CD4-positive, alpha-beta T cell treated with Interleukin-6 at 100 ng/mL for 8 hours (primary cell): ENCODE measurements at regions not wholly inside any gene's neighbourhood (a gene's known extent, or its start where the extent isn't known, plus 50 kb on each side); places are given as distances from the start of the nearest gene placed in this dataset.
"Not testable (repeated sequence)": the region's sequence is repeated elsewhere in the genome, so short reads cannot be mapped to it uniquely, and the experiment has no call there.

Experiments
- DNase-seq: peaks from one replicate; pipeline ENCODE4 v3.0.0-alpha.2; 2020; ENCODE audit warnings: mixed read lengths, low spot score

DNA sequence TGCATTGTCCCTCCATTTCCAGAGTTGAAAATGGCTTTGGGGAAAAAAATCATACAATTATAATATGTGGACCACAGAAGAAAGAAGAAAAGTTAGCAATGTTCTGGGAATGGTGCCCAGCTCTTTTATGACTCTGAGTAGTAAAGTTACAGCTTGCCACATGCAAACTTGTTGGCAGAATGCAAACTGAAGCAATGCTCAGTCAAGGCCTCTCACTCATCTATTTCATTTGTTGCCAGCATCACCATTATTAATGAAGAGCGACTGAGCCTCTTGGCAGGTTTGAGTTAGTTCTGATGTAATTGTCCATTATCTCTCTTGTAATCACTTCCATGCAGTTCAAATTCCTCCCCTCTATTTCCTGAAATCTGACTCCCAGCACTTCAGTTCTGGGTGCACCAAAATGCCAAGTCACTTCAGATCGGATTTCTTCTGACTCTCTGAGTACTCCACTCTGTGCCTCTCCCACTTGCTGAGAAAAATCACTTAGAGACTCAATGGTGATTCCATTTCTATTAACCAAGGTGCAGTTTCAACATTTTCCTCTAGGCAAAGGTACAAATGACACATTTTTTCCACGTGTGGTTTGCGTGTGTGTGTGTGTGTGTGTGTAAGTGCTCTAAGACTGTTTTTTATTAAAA lies 154.4 kb upstream of the STMND1 start:
- no peak for DNase-seq

- DNase-seq, result no peak
Observed at GRCh38 chr6:16944596-16944995, 157.3 kb upstream of the STMND1 start.

DNA sequence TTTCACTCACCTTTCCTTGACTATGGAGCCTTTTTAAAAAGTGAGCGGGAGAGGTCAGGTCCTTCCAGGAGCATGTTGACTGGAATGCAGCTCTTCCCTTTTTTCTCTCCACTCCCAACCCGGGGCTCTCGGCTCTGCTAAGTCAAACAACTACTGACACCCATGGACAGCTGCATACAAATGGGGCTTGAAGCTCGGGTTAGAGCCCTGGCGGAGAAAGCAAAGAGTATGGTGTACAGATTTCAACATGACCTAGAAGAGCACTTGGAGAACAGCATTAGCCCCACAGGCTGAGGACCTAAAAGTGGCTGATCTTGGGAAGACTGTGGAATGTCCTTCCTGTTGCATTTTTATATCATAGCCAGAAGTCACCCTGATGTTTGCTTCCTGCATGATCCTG lies 162.0 kb upstream of the STMND1 start:
- no peak for DNase-seq

DNA sequence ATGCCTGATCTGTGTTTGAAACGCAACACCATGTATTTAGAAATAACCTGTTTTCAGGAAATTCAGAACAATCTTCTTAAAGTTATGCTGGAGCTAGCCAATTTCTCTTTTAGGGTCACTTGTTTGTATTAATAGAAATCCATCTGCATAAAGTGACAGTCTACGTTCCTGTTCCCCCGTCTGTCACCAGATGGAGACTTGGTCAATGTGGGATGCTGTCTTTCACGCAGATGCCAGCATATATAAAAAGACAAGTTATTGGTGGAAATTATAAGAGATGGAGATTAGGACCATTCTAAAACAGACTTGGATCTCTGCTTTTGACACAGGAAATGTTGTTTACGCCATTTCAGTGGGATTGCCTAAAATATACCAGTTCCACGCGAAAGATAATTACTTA lies 162.5 kb upstream of the STMND1 start:
- DNase-seq, result no peak

DNA sequence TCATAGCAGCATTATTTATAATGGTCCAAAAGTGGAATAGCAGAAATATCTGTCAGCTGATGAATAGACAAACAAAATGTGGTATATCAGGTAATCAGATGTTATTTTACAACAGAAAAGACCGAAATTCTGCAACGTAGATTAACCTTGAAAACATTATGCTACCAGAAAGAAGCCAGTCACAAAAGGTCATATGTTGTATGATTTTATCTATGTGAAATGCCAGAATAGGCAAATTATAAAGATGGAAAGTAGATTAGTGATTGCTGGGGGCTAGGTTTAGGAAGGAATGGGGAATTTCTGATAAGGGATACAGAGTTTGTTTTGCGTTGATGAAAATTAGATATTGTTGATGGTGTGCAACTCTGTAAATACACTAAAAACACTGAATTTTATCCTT lies 165.0 kb upstream of the STMND1 start:
- no peak for DNase-seq

DNA sequence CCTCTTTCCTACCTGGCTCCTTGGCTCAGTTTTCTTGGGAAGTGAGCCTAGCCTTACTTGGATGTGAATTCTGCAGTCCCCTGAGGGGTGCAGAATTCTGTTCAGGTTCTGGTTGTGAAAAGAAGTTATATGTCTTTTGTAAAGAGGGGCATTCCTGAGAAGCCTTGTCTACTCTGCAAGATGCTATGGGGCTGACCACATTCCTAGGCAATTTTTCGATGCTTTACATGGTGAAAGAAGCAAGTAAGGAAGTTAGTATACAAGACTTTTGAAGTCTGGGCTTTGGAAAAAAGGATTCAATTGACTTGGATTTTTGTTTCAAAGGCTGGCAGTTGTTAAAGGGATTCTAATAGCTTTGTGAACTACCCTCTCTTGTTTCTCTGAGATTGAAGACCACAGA lies 167.9 kb upstream of the STMND1 start:
- no peak for DNase-seq

GRCh38 chr6:16933532-16933931 lies 168.3 kb upstream of the STMND1 start:
- DNase-seq, result no peak

DNA sequence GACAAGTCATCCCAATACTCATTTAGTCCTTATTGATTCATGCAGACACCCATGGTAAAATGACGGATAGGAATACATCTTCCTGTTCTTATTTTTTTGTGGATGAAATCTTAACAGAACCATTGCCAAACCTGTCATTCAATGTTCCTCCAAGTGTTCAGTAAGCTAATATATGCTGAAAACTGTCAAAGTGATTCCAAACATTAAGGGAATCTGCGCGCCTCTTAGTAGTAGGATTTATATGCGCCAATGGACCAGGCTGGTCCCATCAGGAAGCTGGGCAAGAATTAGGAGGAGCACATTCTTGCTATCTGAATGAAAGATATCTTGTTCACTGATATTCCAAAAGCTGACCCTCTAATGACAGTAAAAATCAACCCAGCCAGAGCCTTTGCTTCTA lies 168.9 kb upstream of the STMND1 start:
- no peak for DNase-seq

GRCh38 chr6:16931079-16931478 lies 169.8 kb upstream of the ATXN1 start:
- DNase-seq, result not testable (repeated sequence)

GRCh38 chr6:16930432-16930831 lies 169.2 kb upstream of the ATXN1 start:
- no peak for DNase-seq

DNA sequence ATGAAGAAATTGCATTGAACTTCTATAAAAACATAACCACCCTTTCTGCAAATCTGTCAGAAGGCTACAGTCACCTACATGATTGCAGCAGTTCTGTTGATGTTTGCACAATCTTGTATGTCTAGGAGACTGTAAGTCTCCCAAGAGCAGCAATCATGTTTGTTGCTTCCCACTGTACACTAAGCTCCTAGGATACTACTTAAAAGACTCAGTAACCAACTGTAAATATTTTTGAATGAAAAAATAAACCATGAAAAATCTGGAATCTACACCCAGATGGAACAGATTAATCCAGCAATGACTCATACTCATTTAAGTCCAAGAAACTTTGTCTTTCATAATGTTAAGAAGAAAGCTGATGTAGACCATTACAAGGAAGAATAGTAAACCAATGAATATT lies 168.5 kb upstream of the ATXN1 start:
- no peak for DNase-seq

DNA sequence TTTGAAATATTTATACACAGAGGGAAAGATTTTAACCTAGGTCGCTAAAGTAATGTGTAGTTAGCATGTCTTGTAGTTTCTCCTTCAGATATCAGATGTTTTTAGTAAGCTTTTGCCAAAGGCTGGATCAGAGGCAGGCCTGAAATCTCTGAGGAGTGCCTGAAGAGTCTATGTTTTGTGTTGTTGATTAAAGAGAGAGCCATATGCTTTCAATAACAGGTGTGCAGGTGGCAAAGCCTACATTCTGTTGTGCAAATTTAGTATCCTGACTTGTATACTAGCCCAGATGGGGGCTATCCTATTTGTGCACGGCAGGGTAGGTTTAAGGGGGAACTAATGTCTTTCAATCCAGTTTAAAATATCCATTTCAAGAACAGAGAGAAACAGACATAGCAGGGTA lies 167.1 kb upstream of the ATXN1 start:
- no peak for DNase-seq

- DNase-seq, result no peak
Observed at GRCh38 chr6:16927205-16927604, 165.9 kb upstream of the ATXN1 start.

DNA sequence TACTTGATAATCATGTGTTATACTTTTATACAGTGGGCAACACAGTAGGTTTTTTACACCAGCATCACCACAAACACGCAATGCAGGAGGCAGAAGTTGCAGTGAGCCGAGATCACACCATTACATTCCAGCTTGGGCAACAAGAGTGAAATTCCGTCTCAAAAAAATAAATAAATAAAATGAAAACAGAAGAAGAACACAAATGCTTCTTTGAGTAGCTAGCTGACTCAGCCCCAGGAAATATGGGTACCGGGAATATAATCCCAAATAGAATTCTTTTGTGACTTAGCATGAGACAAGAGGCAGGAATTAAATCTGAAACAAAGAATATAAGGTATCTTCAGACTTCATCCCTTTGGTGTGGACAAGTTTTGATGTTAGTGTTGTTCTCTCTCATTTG lies 164.2 kb upstream of the ATXN1 start:
- no peak for DNase-seq

- DNase-seq, result no peak
Observed at GRCh38 chr6:16922282-16922681, 161.0 kb upstream of the ATXN1 start.

DNA sequence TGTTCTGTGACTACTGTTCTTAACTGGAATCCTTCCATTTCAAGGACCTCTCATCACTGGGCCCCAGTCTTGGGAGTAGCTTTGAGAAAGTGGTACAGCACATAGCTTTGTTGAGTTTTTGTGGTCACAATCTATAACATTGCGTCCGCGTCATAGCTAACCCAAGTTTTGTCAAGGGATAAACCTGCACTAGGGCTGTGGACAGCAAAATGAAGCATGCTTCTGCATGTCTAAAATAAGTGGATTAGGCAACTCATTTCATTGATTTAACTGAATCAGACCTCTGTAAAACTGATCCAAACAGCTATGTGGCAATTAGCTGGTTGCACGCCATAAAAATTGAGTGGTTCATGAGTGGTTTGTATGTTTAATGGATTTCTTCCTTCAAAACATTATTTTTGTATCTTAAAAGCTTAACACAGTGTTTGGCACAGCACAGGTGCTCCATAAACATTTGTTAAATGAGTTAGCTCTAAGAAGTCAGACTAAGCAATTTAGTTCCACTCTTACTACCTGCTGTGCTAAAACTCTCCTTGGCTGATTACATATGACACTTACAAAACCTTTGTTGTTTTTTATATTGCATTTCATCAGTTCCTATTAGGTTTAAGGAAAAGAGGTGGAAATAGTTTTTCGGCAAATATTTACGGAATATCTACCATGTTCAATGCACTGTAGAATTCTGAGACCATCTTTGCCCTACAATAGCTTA lies 160.3 kb upstream of the ATXN1 start:
- no peak for DNase-seq

- no peak for DNase-seq
Observed at GRCh38 chr6:16918586-16918985, 157.3 kb upstream of the ATXN1 start.

DNA sequence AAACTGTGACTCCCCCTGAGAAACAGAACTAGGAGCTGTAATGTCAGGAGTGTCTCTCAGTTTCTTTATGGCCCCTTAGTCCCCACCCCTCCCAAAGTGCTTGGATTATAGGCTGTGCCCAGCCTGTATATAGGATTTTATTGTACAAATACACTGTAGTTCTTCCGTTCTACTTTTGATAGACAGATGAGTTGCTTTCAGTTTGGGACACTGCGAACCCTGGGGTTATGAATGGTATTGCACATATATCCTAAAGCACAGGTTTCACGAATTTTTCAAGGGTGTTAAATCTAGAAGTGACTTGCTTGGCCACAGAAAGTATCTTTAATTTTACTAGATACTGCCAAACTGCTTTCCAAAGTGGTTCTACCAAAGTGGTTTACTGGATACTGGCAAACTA lies 152.9 kb upstream of the ATXN1 start:
- no peak for DNase-seq

GRCh38 chr6:16912756-16913155 lies 151.5 kb upstream of the ATXN1 start:
- no peak for DNase-seq

DNA sequence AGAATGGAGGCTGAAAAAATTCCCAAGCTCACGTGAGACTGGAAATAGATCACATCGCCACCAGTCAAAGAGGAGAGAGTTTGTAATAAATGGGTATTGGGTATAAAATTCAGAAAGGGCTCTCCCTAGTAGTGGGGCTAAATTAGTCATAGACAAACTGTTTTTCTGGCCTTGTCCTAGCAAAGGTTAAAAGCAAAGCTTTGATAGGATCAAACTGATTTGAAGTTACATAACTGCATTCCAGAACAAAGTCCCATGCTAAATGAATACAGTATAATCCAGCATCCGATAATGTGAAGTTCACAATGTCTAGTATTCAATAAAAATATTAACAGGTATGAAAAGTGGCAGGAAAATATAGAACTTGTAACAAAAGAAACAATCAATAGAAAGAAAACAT lies 149.8 kb upstream of the ATXN1 start:
- DNase-seq, result no peak

GRCh38 chr6:16909658-16910360 lies 148.5 kb upstream of the ATXN1 start:
- no peak for DNase-seq

DNA sequence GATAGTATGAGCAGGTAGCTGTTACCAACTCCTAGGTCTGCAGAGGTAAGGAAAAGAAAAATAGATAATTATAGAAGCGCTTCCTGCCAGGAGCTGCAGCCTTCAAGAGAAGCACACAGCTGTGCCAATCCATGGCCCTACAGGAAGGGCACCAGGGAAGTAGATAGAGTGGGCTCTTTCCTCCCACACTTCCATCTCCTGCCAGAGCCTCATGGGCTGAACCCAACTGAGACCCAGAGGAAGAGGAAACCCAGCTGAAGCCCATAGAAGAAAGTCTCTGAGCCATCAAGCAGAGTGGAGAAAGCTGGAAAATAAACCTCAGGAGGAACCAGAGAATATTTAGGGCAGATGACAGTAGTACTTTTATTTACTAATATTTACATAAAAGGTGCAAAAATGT lies 146.7 kb upstream of the ATXN1 start:
- DNase-seq, result no peak

- DNase-seq, result no peak
Observed at GRCh38 chr6:16904957-16905356, 143.7 kb upstream of the ATXN1 start.

DNA sequence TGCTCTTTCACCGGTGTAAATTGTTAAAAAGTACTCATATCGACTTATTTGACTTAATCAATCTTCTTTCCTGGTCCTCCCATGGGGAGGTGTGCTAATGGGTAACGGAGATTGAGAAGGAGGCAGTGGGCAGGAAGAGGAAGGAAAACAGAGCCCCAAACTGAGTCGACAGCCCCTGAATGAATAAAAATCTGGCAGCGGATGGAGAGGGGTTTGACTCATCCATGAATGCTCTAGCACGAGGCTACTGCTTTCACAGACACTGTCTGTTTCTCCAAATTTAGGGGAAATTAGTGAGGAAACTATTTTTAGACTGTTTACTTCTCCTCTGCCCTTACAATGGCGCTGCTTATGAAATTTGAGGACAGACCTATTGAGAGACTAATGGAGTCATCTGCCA lies 142.2 kb upstream of the ATXN1 start:
- no peak for DNase-seq
